HCT116 (cell line): ENCODE measurements at regions not wholly inside any gene's neighbourhood (a gene's known extent, or its start where the extent isn't known, plus 50 kb on each side); places are given as distances from the start of the nearest gene placed in this dataset.

Experiments
- ATAC-seq: fragments of 200-7000 bp; cut with Tn5 transposase; 2 replicates; pipeline ENCODE4 v1.9.1; 2020; ENCODE audit warnings: mild to moderate bottlenecking, moderate library complexity
- BruUV-seq: library from RNA; stranded (reverse); fragments of 400-500 nt; replicated peaks from 2 replicates; lab custom pipeline; 2021; lab: Mats Ljungman, UMichigan
- CTCF ChIA-PET: fragments of 300-600 bp; sonication (Branson Sonifier 250); formaldehyde crosslinking; loops from one replicate; lab custom pipeline; 2021; ENCODE audit warnings: antibody characterized with exemption; lab: Charles Lee
- POLR2A ChIA-PET: fragments of 300-600, 350-600 bp; sonication (Branson Sonifier 250); formaldehyde crosslinking; loops from one replicate; lab custom pipeline; 2021; ENCODE audit warnings: antibody characterized with exemption; lab: Charles Lee
- RAD21 ChIA-PET, 2 experiments: fragments of 300-600 bp; sonication (Branson Sonifier 250); formaldehyde crosslinking; loops; one replicate each; lab custom pipeline; 2023; ENCODE audit warnings: low total read pairs in 2 of 2; ENCODE audit not compliant: uncharacterized antibody in 2 of 2, unreplicated experiment in 2 of 2, low non-redundant PET in 1 of 2; lab: Charles Lee
- DNase-seq: peaks from one replicate; pipeline ENCODE4 v3.0.0-alpha.2; 2010; ENCODE audit warnings: low read depth, low spot score
- H2AFZ ChIP-seq: fragments of 200-600 bp; shearing (Covaris generic), sonication (generic); 2 replicates; pipeline ENCODE4 v1.6.1; 2017; ENCODE audit warnings: low read depth, mixed run types, mixed read lengths, antibody characterized with exemption, low read length; ENCODE audit not compliant: poor library complexity, severe bottlenecking
- H3K27ac ChIP-seq: 2 replicates; pipeline ENCODE4 v1.5.1; 2012; ENCODE audit warnings: low read depth, low read length
- H3K27me3 ChIP-seq: fragments of 200-600 bp; sonication (generic); 2 replicates; pipeline ENCODE4 v1.6.1; 2016; ENCODE audit warnings: mixed run types, low read length, mixed read lengths; ENCODE audit not compliant: insufficient read depth
- H3K36me3 ChIP-seq, 2 experiments: fragments of 200-500 bp in 1 of 2; fragments of 200-600 bp in 1 of 2; sonication (Bioruptor generic) in 1 of 2; sonication (generic) in 1 of 2; 2 replicates each; pipeline versions ENCODE4 v1.5.1 to v1.6.1; 2014 to 2016; ENCODE audit warnings: low read length in 2 of 2, inconsistent platforms in 1 of 2, mixed read lengths in 1 of 2, mixed run types in 1 of 2; ENCODE audit not compliant: insufficient read depth in 2 of 2, control insufficient read depth in 1 of 2
- H3K4me1 ChIP-seq, 2 experiments: fragments of 200-600 bp in 1 of 2; sonication (generic) in 1 of 2; 2 replicates each; pipeline versions ENCODE4 v1.5.1 to v1.6.1; 2012 to 2017; ENCODE audit warnings: low read length in 2 of 2, inconsistent platforms in 1 of 2, mild to moderate bottlenecking in 1 of 2, mixed read lengths in 1 of 2, mixed run types in 1 of 2, moderate library complexity in 1 of 2; ENCODE audit not compliant: insufficient read depth in 2 of 2, control insufficient read depth in 1 of 2
- H3K4me2 ChIP-seq: fragments of 200-600 bp; sonication (generic); 2 replicates; pipeline ENCODE4 v1.6.1; 2017; ENCODE audit warnings: mixed run types, low read length, mixed read lengths
- H3K4me3 ChIP-seq, 2 experiments: fragments of 200-600 bp in 1 of 2; sonication (generic) in 1 of 2; replicated peaks in 1 of 2; 2 replicates each; pipeline ENCODE4 v1.5.1; 2011 to 2016; ENCODE audit warnings: low read length in 2 of 2, control low read depth in 1 of 2, low read depth in 1 of 2, mild to moderate bottlenecking in 1 of 2, mixed read lengths in 1 of 2, mixed run types in 1 of 2
- H3K79me2 ChIP-seq: fragments of 200-600 bp; sonication (generic); 2 replicates; pipeline ENCODE4 v1.6.1; 2017; ENCODE audit warnings: mild to moderate bottlenecking, mixed run types, low read length, moderate library complexity, mixed read lengths; ENCODE audit not compliant: insufficient read depth
- H3K9ac ChIP-seq: fragments of 200-600 bp; sonication (generic); 2 replicates; pipeline ENCODE4 v1.6.1; 2016; ENCODE audit warnings: low read length, mixed read lengths
- H3K9me2 ChIP-seq: fragments of 200-600 bp; sonication (generic), shearing (Covaris generic); 2 replicates; pipeline ENCODE4 v1.6.1; 2017; ENCODE audit warnings: mixed run types, mild to moderate bottlenecking, moderate library complexity; ENCODE audit not compliant: insufficient read depth
- H3K9me3 ChIP-seq, 2 experiments: fragments of 200-500 bp in 1 of 2; fragments of 200-600 bp in 1 of 2; sonication (Bioruptor generic) in 1 of 2; sonication (generic) in 1 of 2; 2 replicates each; pipeline ENCODE4 v1.6.1; 2014 to 2017; ENCODE audit warnings: low read length in 2 of 2, mixed read lengths in 2 of 2, inconsistent platforms in 1 of 2, low read depth in 1 of 2, mild to moderate bottlenecking in 1 of 2, mixed run types in 1 of 2, moderate library complexity in 1 of 2; ENCODE audit not compliant: control insufficient read depth in 1 of 2, insufficient read depth in 1 of 2
- H4K20me1 ChIP-seq: fragments of 200-600 bp; sonication (generic), shearing (Covaris generic); 2 replicates; pipeline ENCODE4 v1.6.1; 2017; ENCODE audit warnings: mixed run types, mild to moderate bottlenecking, moderate library complexity; ENCODE audit not compliant: insufficient read depth
- CBX3 ChIP-seq: IDR thresholded peaks from 2 replicates; pipeline ENCODE4 v1.6.1; 2012; ENCODE audit warnings: low read depth
- CEBPB ChIP-seq: IDR thresholded peaks from 2 replicates; pipeline ENCODE4 v1.6.1; 2012; ENCODE audit warnings: low read depth
- EGR1 ChIP-seq: IDR thresholded peaks from 2 replicates; pipeline ENCODE4 v1.6.1; 2012; ENCODE audit warnings: low read depth
- EZH2 ChIP-seq: fragments of 200-600 bp; sonication (generic); IDR thresholded peaks from 2 replicates; pipeline ENCODE4 v1.6.1; 2017; ENCODE audit warnings: antibody characterized with exemption, mixed run types
- EZH2phosphoT487 ChIP-seq: fragments of 200-600 bp; IDR thresholded peaks from 2 replicates; pipeline ENCODE4 v1.6.1; 2018; ENCODE audit warnings: antibody characterized with exemption, borderline replicate concordance
- FOSL1 ChIP-seq: IDR thresholded peaks from 2 replicates; pipeline ENCODE4 v1.6.1; 2012; ENCODE audit warnings: low read depth
- POLR2A ChIP-seq: IDR thresholded peaks from 2 replicates; pipeline ENCODE4 v1.7.0; 2011; ENCODE audit warnings: borderline replicate concordance; ENCODE audit not compliant: insufficient read depth, insufficient read length; ENCODE audit errors: extremely low read depth
- RAD21 ChIP-seq: IDR thresholded peaks from 2 replicates; pipeline ENCODE4 v1.6.1; 2012; ENCODE audit warnings: low read depth, mild to moderate bottlenecking
- SRF ChIP-seq: IDR thresholded peaks from 2 replicates; pipeline ENCODE4 v1.6.1; 2012; ENCODE audit warnings: low read depth
- TCF7L2 ChIP-seq: IDR thresholded peaks from 2 replicates; pipeline ENCODE4 v1.7.0; 2011; ENCODE audit warnings: borderline replicate concordance, inconsistent platforms; ENCODE audit not compliant: insufficient read depth, insufficient read length; ENCODE audit errors: extremely low read depth
- YY1 ChIP-seq: IDR thresholded peaks from 2 replicates; pipeline ENCODE4 v1.6.1; 2011; ENCODE audit warnings: low read length, low read depth, moderate library complexity, mild to moderate bottlenecking; ENCODE audit not compliant: insufficient replicate concordance; ENCODE audit errors: extremely low read depth
- ZFX ChIP-seq: fragments of 450-650 bp; IDR thresholded peaks from 2 replicates; pipeline ENCODE4 v1.6.1; 2017
- ZNF274 ChIP-seq: fragments of 200-500 bp; sonication (Bioruptor generic); IDR thresholded peaks from 2 replicates; pipeline ENCODE4 v1.6.1; 2014; ENCODE audit warnings: mild to moderate bottlenecking, low read depth, low read length, inconsistent platforms
- intact Hi-C: fragments of 100-400 bp; cut with micrococcal nuclease; formaldehyde crosslinking; loops from 2 replicates; pipeline ENCODE4 v1.10.0; 2022
- TF ChIP-seq, protein P1 (sequence below): IDR thresholded peaks from 2 replicates; pipeline ENCODE4 v1.6.1; 2012; ENCODE audit warnings: low read depth
- TF ChIP-seq, protein P2 (sequence below): IDR thresholded peaks from 2 replicates; pipeline ENCODE4 v1.6.1; 2012
- TF ChIP-seq, protein P3 (sequence below), 3 experiments: fragments of 200-600 bp in 1 of 3; sonication (generic) in 1 of 3; IDR thresholded peaks in 2 of 3; conservative IDR thresholded peaks in 1 of 3; 2 replicates each; pipeline ENCODE4 v1.5.1; 2012 to 2017; ENCODE audit warnings: low read depth in 2 of 3, low read length in 2 of 3, antibody characterized with exemption in 1 of 3, borderline replicate concordance in 1 of 3, control low read depth in 1 of 3, mild to moderate bottlenecking in 1 of 3, mixed read lengths in 1 of 3, mixed run types in 1 of 3, moderate library complexity in 1 of 3; ENCODE audit not compliant: insufficient read depth in 1 of 3
- TF ChIP-seq, protein P4 (sequence below): IDR thresholded peaks from 2 replicates; pipeline ENCODE4 v1.6.1; 2011; ENCODE audit warnings: mild to moderate bottlenecking, low read length, moderate library complexity; ENCODE audit not compliant: insufficient replicate concordance; ENCODE audit errors: extremely low read depth
- TF ChIP-seq, protein P5 (sequence below): IDR thresholded peaks from 2 replicates; pipeline ENCODE4 v1.6.1; 2012

DNA sequence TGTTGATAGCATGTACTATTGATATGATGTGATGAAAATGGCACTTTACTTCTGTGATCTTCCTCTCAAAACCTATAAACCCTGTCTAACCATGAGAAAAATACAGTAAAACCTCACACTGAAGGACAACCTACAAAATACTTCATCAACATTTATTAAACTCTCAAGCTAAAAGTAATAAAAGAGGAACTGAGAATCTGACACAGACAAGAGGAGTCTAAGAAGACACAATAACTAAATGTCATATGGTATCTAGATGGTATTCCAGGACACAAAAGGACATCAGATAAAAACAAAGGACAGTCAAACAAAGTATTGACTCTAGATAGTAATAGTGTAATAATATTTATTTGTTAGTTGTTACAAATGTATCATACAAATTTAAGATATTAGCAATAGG, 655.3 kb downstream of the SH3BGRL start:
- no peaks in the 10 kb centered on the region for H3K79me2 ChIP-seq
- no peak overlapping the region for H3K9ac ChIP-seq
- no peak overlapping the region for H3K4me3 ChIP-seq
- ATAC-seq (no peak), DNase-seq (no peak)
- POLR2A ChIA-PET: no interaction called here
- no peaks in the 10 kb centered on the region for H3K36me3 ChIP-seq
- H3K9me2 ChIP-seq: no peaks in the 10 kb centered on the region
- CTCF ChIA-PET: no interaction called here
- no peak overlapping the region for H3K4me2 ChIP-seq
- no peaks in the 10 kb centered on the region for H3K4me1 ChIP-seq
- H3K27ac ChIP-seq: no peak overlapping the region
- no peak overlapping the region for H2AFZ ChIP-seq
- H3K27me3 ChIP-seq: no peaks in the 10 kb centered on the region
- no peaks in the 10 kb centered on the region for H3K9me3 ChIP-seq
- no peaks in the 10 kb centered on the region for H4K20me1 ChIP-seq
- no TSS peak for BruUV-seq
- RAD21 ChIA-PET: no interaction called here
- TF ChIP-seq EGR1 (no peak), YY1 (no peak), TCF7L2 (no peak), ZFX (no peak), FOSL1 (no peak), SRF (no peak), RAD21 (no peak), CBX3 (no peak), POLR2A (no peak), EZH2phosphoT487 (no peak), ZNF274 (no peak), EZH2 (no peak), CEBPB (no peak)
- TF ChIP-seq, protein P1, sequence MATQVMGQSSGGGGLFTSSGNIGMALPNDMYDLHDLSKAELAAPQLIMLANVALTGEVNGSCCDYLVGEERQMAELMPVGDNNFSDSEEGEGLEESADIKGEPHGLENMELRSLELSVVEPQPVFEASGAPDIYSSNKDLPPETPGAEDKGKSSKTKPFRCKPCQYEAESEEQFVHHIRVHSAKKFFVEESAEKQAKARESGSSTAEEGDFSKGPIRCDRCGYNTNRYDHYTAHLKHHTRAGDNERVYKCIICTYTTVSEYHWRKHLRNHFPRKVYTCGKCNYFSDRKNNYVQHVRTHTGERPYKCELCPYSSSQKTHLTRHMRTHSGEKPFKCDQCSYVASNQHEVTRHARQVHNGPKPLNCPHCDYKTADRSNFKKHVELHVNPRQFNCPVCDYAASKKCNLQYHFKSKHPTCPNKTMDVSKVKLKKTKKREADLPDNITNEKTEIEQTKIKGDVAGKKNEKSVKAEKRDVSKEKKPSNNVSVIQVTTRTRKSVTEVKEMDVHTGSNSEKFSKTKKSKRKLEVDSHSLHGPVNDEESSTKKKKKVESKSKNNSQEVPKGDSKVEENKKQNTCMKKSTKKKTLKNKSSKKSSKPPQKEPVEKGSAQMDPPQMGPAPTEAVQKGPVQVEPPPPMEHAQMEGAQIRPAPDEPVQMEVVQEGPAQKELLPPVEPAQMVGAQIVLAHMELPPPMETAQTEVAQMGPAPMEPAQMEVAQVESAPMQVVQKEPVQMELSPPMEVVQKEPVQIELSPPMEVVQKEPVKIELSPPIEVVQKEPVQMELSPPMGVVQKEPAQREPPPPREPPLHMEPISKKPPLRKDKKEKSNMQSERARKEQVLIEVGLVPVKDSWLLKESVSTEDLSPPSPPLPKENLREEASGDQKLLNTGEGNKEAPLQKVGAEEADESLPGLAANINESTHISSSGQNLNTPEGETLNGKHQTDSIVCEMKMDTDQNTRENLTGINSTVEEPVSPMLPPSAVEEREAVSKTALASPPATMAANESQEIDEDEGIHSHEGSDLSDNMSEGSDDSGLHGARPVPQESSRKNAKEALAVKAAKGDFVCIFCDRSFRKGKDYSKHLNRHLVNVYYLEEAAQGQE: no peak
- TF ChIP-seq, protein P2, sequence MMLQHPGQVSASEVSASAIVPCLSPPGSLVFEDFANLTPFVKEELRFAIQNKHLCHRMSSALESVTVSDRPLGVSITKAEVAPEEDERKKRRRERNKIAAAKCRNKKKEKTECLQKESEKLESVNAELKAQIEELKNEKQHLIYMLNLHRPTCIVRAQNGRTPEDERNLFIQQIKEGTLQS: no peak
- TF ChIP-seq, protein P3, sequence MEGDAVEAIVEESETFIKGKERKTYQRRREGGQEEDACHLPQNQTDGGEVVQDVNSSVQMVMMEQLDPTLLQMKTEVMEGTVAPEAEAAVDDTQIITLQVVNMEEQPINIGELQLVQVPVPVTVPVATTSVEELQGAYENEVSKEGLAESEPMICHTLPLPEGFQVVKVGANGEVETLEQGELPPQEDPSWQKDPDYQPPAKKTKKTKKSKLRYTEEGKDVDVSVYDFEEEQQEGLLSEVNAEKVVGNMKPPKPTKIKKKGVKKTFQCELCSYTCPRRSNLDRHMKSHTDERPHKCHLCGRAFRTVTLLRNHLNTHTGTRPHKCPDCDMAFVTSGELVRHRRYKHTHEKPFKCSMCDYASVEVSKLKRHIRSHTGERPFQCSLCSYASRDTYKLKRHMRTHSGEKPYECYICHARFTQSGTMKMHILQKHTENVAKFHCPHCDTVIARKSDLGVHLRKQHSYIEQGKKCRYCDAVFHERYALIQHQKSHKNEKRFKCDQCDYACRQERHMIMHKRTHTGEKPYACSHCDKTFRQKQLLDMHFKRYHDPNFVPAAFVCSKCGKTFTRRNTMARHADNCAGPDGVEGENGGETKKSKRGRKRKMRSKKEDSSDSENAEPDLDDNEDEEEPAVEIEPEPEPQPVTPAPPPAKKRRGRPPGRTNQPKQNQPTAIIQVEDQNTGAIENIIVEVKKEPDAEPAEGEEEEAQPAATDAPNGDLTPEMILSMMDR (IDR thresholded peaks at IDR 0.05 in 2 of 3, conservative IDR thresholded peaks at IDR 0.05 in 1 of 3; ENCODE audit: borderline replicate concordance in 1 of 3, insufficient read depth in 1 of 3, low read depth in 2 of 3, low read length in 2 of 3): no peak
- TF ChIP-seq, protein P4, sequence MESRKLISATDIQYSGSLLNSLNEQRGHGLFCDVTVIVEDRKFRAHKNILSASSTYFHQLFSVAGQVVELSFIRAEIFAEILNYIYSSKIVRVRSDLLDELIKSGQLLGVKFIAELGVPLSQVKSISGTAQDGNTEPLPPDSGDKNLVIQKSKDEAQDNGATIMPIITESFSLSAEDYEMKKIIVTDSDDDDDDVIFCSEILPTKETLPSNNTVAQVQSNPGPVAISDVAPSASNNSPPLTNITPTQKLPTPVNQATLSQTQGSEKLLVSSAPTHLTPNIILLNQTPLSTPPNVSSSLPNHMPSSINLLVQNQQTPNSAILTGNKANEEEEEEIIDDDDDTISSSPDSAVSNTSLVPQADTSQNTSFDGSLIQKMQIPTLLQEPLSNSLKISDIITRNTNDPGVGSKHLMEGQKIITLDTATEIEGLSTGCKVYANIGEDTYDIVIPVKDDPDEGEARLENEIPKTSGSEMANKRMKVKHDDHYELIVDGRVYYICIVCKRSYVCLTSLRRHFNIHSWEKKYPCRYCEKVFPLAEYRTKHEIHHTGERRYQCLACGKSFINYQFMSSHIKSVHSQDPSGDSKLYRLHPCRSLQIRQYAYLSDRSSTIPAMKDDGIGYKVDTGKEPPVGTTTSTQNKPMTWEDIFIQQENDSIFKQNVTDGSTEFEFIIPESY: no peak
- TF ChIP-seq, protein P5, sequence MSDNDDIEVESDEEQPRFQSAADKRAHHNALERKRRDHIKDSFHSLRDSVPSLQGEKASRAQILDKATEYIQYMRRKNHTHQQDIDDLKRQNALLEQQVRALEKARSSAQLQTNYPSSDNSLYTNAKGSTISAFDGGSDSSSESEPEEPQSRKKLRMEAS: no peak
- intact Hi-C loops: no loop called here
